Anterior cingulate cortex (tissue), 58 donors: ENCODE measurements at regions not wholly inside any gene's neighbourhood (a gene's known extent, or its start where the extent isn't known, plus 50 kb on each side); places are given as distances from the start of the nearest gene placed in this dataset.

ENCODE experiments used
- DNase-seq, 58 donors: peaks; one replicate each; lab custom pipeline; 2025; lab: John Stamatoyannopoulos, UW

- no peak for DNase-seq
These were observed 50.8 kb upstream of the ANP32A start for GRCh38 chr15:68871507-68871906.

GRCh38 chr15:68874788-68875187 is 54.1 kb upstream of the ANP32A start:
- no peak for DNase-seq

GRCh38 chr15:68875377-68876116 is 54.8 kb upstream of the SPESP1 start:
- peak in 57 of 58 donors; percentile 43 to 97 (median 79) for DNase-seq

GRCh38 chr15:68877626-68878025 is 52.7 kb upstream of the SPESP1 start:
- no peak for DNase-seq

GRCh38 chr15:68880382-68880781 is 49.9 kb upstream of the SPESP1 start:
- no peak for DNase-seq
